ENCODE measurements at regions not wholly inside any gene's neighbourhood (a gene's known extent, or its start where the extent isn't known, plus 50 kb on each side); places are given as distances from the start of the nearest gene placed in this dataset.

GRCh38 chr11:104323841-104324240, 159.9 kb upstream of the PDGFD start:
- TF ChIP-seq EZH2phosphoT487 (IDR thresholded peaks at IDR 0.05; ENCODE audit: borderline replicate concordance, low read depth, low read length) (no peak), CTCF (conservative IDR thresholded peaks at IDR 0.05; ENCODE audit: low read length) (no peak)
- Histone ChIP-seq H3K27ac (ENCODE audit: low read depth, low read length, poor library complexity, severe bottlenecking) (no peak overlapping the region), H3K4me1 (ENCODE audit: insufficient read depth, low read length, poor library complexity, severe bottlenecking) (no peaks in the 10 kb centered on the region), H3K4me3 (ENCODE audit: low read depth, low read length, poor library complexity, severe bottlenecking) (no peak overlapping the region), H3K36me3 (ENCODE audit: insufficient read depth, low read length) (no peaks in the 10 kb centered on the region), H2AFZ (ENCODE audit: low read length) (no peak overlapping the region), H3K4me2 (ENCODE audit: low read length) (no peak overlapping the region), H3K9me2 (ENCODE audit: insufficient read depth, low read length) (no peaks in the 10 kb centered on the region), H4K20me1 (ENCODE audit: insufficient read depth, low read length) (no peaks in the 10 kb centered on the region), H3K9me3 (ENCODE audit: low read length) (no peaks in the 10 kb centered on the region), H3K79me2 (ENCODE audit: insufficient read depth, low read depth, low read length) (no peaks in the 10 kb centered on the region)
- no peak for DNase-seq (ENCODE audit: low spot score)
- BruUV-seq (replicated peaks) = no TSS peak
- ChIA-PET POLR2A (no interaction called here), CTCF (ENCODE audit: unreplicated experiment) (no interaction called here)
- intact Hi-C loops (cut with micrococcal nuclease; ENCODE audit: unreplicated experiment) = no loop called here

- intact Hi-C loops (cut with micrococcal nuclease; ENCODE audit: unreplicated experiment) = no loop called here
- Histone ChIP-seq H3K9me2 (ENCODE audit: insufficient read depth, low read length) (no peaks in the 10 kb centered on the region), H3K4me2 (ENCODE audit: low read length) (no peak overlapping the region), H3K36me3 (ENCODE audit: insufficient read depth, low read length) (no peaks in the 10 kb centered on the region), H3K4me3 (ENCODE audit: low read depth, low read length, poor library complexity, severe bottlenecking) (no peak overlapping the region), H4K20me1 (ENCODE audit: insufficient read depth, low read length) (no peaks in the 10 kb centered on the region), H3K9me3 (ENCODE audit: low read length) (no peaks in the 10 kb centered on the region), H2AFZ (ENCODE audit: low read length) (no peak overlapping the region), H3K79me2 (ENCODE audit: insufficient read depth, low read depth, low read length) (no peaks in the 10 kb centered on the region), H3K4me1 (ENCODE audit: insufficient read depth, low read length, poor library complexity, severe bottlenecking) (no peaks in the 10 kb centered on the region), H3K27ac (ENCODE audit: low read depth, low read length, poor library complexity, severe bottlenecking) (no peak overlapping the region)
- TF ChIP-seq CTCF (conservative IDR thresholded peaks at IDR 0.05; ENCODE audit: low read length) = no peak
- no peak for TF ChIP-seq EZH2phosphoT487 (IDR thresholded peaks at IDR 0.05; ENCODE audit: borderline replicate concordance, low read depth, low read length)
- DNase-seq (ENCODE audit: low spot score) = no peak
- CTCF ChIA-PET (ENCODE audit: unreplicated experiment) = no interaction called here
- BruUV-seq (replicated peaks) = no TSS peak
- POLR2A ChIA-PET = no interaction called here
These were observed 158.7 kb upstream of the PDGFD start for GRCh38 chr11:104322696-104323095.

GRCh38 chr11:104320956-104321355, 157.0 kb upstream of the PDGFD start:
- Histone ChIP-seq H3K4me1 (ENCODE audit: insufficient read depth, low read length, poor library complexity, severe bottlenecking) (no peaks in the 10 kb centered on the region), H3K9me2 (ENCODE audit: insufficient read depth, low read length) (no peaks in the 10 kb centered on the region), H3K9me3 (ENCODE audit: low read length) (no peaks in the 10 kb centered on the region), H3K27ac (ENCODE audit: low read depth, low read length, poor library complexity, severe bottlenecking) (no peak overlapping the region), H4K20me1 (ENCODE audit: insufficient read depth, low read length) (no peaks in the 10 kb centered on the region), H2AFZ (ENCODE audit: low read length) (no peak overlapping the region), H3K4me2 (ENCODE audit: low read length) (no peak overlapping the region), H3K36me3 (ENCODE audit: insufficient read depth, low read length) (no peaks in the 10 kb centered on the region), H3K79me2 (ENCODE audit: insufficient read depth, low read depth, low read length) (no peaks in the 10 kb centered on the region), H3K4me3 (ENCODE audit: low read depth, low read length, poor library complexity, severe bottlenecking) (no peak overlapping the region)
- intact Hi-C loops (cut with micrococcal nuclease; ENCODE audit: unreplicated experiment) = no loop called here
- ChIA-PET POLR2A (no interaction called here), CTCF (ENCODE audit: unreplicated experiment) (interaction anchor here (0.5 kb wide), 1 partner anchor 979 kb away, joined by 3 read pairs; no protein-coding TSS in a partner anchor)
- TF ChIP-seq EZH2phosphoT487 (IDR thresholded peaks at IDR 0.05; ENCODE audit: borderline replicate concordance, low read depth, low read length) (no peak), CTCF (conservative IDR thresholded peaks at IDR 0.05; ENCODE audit: low read length) (no peak)
- no TSS peak for BruUV-seq (replicated peaks)
- no peak for DNase-seq (ENCODE audit: low spot score)
